Mucosa of rectum (tissue), 2 donors: ENCODE measurements at regions not wholly inside any gene's neighbourhood (a gene's known extent, or its start where the extent isn't known, plus 50 kb on each side); places are given as distances from the start of the nearest gene placed in this dataset.

Experiments
- H3K27ac ChIP-seq, 2 donors: one replicate each; pipeline ENCODE4 v1.7.0; 2013; ENCODE audit warnings: inconsistent platforms in 2 of 2, low read depth in 2 of 2, low read length in 2 of 2
- H3K27me3 ChIP-seq, 2 donors: one replicate each; pipeline ENCODE4 v1.7.0; 2013; ENCODE audit warnings: low read length in 2 of 2; ENCODE audit not compliant: control insufficient read depth in 2 of 2, insufficient read depth in 2 of 2
- H3K36me3 ChIP-seq, 2 donors: one replicate each; pipeline ENCODE4 v1.7.0; 2013; ENCODE audit warnings: low read length in 2 of 2; ENCODE audit not compliant: control insufficient read depth in 2 of 2, insufficient read depth in 2 of 2
- H3K4me1 ChIP-seq, 2 donors: one replicate each; pipeline ENCODE4 v1.7.0; 2013; ENCODE audit warnings: low read length in 2 of 2, mild to moderate bottlenecking in 1 of 2; ENCODE audit not compliant: control insufficient read depth in 2 of 2, insufficient read depth in 2 of 2
- H3K4me3 ChIP-seq, 2 donors: one replicate each; pipeline ENCODE4 v1.7.0; 2013; ENCODE audit warnings: low read length in 2 of 2
- H3K9ac ChIP-seq, 2 donors: one replicate each; pipeline ENCODE4 v1.7.0; 2013; ENCODE audit warnings: low read length in 2 of 2, low read depth in 1 of 2, mild to moderate bottlenecking in 1 of 2
- H3K9me3 ChIP-seq, 2 donors: one replicate each; pipeline ENCODE4 v1.7.0; 2013; ENCODE audit warnings: low read length in 2 of 2; ENCODE audit not compliant: control insufficient read depth in 2 of 2
- donor health status: healthy.
- donor health status: Normal muscosa, but diverticular disease.

- no peaks in the 10 kb centered on the region for H3K36me3 ChIP-seq
- no peaks in the 10 kb centered on the region for H3K4me1 ChIP-seq
- H3K9me3 ChIP-seq, result no peaks in the 10 kb centered on the region
- H3K27ac ChIP-seq, result no peak overlapping the region
- H3K4me3 ChIP-seq, result no peak overlapping the region
- no peaks in the 10 kb centered on the region for H3K27me3 ChIP-seq
- H3K9ac ChIP-seq, result no peak overlapping the region
Measured at GRCh38 chr20:55882910-55883309, 122.4 kb downstream of the CBLN4 start.

GRCh38 chr20:55882286-55882685 lies 123.0 kb downstream of the CBLN4 start:
- no peak overlapping the region for H3K27ac ChIP-seq
- H3K27me3 ChIP-seq, result no peaks in the 10 kb centered on the region
- H3K9ac ChIP-seq, result no peak overlapping the region
- H3K4me1 ChIP-seq, result no peaks in the 10 kb centered on the region
- no peak overlapping the region for H3K4me3 ChIP-seq
- no peaks in the 10 kb centered on the region for H3K36me3 ChIP-seq
- no peaks in the 10 kb centered on the region for H3K9me3 ChIP-seq

DNA sequence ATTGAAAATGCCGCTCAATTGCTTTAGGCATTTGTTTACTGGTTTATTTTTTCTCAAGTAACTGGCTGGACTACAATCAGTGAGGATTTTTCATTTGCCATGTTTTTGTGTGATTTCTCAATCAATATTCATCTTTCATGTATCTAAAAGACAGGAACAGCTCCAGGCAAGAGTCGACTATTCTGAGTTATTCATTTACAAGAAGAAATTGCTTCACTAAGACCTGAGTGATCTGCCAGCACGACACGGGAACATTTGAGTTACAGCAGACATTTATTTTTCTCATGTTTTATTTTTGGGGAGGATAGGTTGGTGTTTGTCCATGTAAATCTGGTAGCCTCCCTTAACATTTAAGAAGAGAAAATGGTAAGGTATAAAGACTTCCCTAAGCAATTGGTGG lies 124.1 kb downstream of the CBLN4 start:
- Histone ChIP-seq H3K27ac (no peak overlapping the region), H3K4me3 (no peak overlapping the region), H3K9ac (no peak overlapping the region), H3K27me3 (no peaks in the 10 kb centered on the region), H3K9me3 (no peaks in the 10 kb centered on the region), H3K4me1 (no peaks in the 10 kb centered on the region), H3K36me3 (no peaks in the 10 kb centered on the region)

DNA sequence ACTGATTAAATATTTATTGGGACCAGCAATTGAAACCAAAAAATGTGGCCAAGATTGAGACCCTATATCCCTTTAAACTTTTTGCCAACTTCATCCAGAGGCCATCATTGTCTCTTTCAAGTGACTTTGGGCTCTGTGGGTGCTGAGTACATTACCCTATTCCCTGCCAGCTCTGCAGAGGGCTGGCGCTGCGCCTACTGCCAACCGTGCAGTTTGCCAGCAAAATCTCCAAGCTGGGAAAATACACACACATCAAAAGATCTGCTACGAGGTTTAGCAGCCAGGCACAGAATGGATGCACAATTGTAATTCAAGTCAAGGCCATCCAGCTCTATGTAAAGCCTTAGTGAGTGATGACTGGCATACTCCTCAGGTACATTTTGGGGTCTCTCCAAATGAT lies 125.0 kb downstream of the CBLN4 start:
- Histone ChIP-seq H3K4me3 (no peak overlapping the region), H3K9me3 (no peaks in the 10 kb centered on the region), H3K36me3 (no peaks in the 10 kb centered on the region), H3K27ac (no peak overlapping the region), H3K9ac (no peak overlapping the region), H3K27me3 (no peaks in the 10 kb centered on the region), H3K4me1 (no peaks in the 10 kb centered on the region)

DNA sequence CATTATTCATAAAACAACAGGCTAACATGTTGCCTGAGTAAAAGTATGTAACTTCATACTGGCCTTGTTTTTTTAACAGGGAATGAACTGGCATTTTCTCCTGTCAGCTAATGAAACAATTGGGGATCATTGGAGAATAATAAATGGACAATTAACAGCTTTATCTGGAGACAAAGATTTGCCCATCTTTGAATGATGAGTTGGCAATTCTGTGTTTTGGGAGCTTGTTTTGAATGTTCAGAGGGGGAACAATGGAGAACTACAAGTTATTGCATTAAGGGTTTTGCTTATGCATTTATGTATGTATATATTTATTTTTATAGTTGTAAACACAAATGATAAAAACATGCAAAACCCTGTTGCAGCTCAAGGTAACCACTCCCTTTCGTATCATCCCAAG lies 150.3 kb downstream of the CBLN4 start:
- Histone ChIP-seq H3K4me1 (no peaks in the 10 kb centered on the region), H3K27me3 (no peaks in the 10 kb centered on the region), H3K4me3 (no peak overlapping the region), H3K27ac (no peak overlapping the region), H3K9me3 (no peaks in the 10 kb centered on the region), H3K9ac (no peak overlapping the region), H3K36me3 (no peaks in the 10 kb centered on the region)

DNA sequence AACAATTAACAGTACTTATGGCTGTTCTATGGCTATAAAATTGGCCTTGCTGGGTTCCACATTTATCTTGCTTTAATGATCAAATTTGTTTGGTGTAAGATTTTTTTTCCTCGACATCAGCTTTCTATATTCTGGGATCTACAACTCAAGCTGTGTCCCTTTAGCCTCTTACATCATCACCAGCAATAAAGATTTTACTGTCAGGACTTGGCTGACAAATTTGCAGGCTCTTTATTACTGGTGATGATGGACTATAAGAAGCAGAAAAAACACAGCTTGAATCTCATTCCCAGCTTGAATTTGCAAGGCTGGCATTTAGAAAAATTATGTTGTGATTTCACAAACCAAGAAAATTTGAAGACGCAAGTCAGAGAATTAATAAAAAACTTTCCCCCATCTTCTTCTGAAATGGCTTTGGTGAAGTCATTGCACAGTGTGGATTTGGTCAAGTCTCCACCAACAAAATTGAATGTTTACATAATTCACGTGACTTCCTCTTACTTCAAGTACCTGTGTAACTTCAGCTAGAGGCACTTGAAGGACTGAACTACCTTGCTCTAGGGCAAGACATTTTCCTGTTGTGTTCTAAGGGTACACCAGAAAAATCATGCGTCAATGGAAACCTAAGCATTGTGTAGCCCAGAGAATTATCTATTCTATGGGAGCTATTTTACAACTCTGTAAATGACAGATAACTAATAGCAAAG lies 175.0 kb downstream of the CBLN4 start:
- H3K27me3 ChIP-seq, result no peaks in the 10 kb centered on the region
- no peaks in the 10 kb centered on the region for H3K9me3 ChIP-seq
- no peak overlapping the region for H3K27ac ChIP-seq
- no peaks in the 10 kb centered on the region for H3K36me3 ChIP-seq
- no peak overlapping the region for H3K9ac ChIP-seq
- H3K4me3 ChIP-seq, result no peak overlapping the region
- no peaks in the 10 kb centered on the region for H3K4me1 ChIP-seq

DNA sequence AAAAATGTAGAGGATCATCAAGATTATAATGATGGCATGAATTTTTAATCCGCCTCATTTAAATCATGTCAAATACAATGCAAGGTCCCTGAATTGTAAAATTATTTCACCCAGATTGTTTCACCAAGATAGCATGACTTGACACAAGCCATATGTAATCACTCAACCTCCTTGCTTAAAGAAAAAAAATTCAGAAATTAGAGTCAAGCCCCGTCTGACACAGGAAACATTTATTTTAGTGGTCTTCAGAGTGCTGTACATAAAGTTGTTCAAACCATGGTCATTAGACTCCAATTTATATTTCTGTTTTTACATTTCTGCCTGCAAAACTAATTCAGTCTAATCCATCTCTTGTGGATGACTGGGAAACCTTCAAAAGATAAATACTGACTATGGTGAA lies 200.2 kb downstream of the CBLN4 start:
- Histone ChIP-seq H3K36me3 (no peaks in the 10 kb centered on the region), H3K9ac (no peak overlapping the region), H3K9me3 (no peaks in the 10 kb centered on the region), H3K27ac (no peak overlapping the region), H3K4me3 (no peak overlapping the region), H3K4me1 (no peaks in the 10 kb centered on the region), H3K27me3 (no peaks in the 10 kb centered on the region)

DNA sequence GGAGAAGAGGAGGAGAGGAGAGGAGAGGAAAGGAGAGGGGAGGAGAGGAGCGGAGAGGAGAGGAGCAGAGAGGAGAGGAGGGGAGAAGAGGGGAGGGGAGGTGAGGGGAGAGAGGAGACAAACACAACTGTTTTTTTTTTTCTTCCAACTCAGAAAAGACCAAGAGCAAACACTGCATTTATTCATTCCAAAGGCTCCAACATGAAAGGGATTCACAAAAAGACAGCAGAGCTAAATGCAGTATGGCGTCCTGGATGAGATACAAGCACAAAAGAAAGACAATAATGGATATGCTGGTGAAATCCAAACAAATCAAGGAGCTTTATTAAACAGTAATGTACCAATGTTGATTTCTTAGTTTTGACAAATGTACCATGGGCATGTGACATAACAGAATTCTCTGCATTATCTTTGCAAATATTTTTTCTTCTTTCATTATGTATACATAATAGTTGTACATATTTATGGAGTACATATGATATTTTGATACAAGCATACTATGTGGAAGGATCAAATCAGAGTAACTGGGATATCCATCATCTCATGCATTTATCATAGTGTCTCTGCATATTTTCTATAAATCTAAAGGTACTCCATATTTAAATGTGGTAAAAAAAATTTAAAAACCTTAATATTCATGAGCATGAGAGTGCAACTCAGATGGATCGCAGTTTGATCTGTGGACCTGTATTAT lies 204.6 kb downstream of the CBLN4 start:
- no peaks in the 10 kb centered on the region for H3K27me3 ChIP-seq
- no peak overlapping the region for H3K4me3 ChIP-seq
- no peaks in the 10 kb centered on the region for H3K9me3 ChIP-seq

DNA sequence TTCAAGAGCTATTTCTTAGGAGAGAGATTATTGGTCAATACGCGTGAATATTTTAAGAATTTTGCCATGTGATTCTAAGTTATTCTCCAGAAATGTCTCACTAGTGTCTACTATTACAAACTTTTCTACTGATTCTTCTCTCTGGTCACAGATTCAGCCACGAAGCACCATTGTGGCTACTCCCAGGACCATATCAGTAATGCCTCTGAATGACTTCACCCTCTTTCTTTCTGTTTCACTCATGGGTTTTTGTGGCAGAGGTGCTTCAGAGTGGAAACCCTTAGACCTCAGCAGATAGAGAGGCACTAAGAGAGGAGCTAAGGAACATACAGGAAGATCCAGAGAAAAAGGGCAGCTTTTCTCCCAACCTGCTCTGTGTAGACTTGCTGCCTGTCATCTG lies 211.3 kb downstream of the CBLN4 start:
- no peaks in the 10 kb centered on the region for H3K27me3 ChIP-seq
- H3K9ac ChIP-seq, result no peak overlapping the region
- H3K4me1 ChIP-seq, result no peaks in the 10 kb centered on the region
- H3K4me3 ChIP-seq, result no peak overlapping the region
- no peaks in the 10 kb centered on the region for H3K36me3 ChIP-seq
- H3K27ac ChIP-seq, result no peak overlapping the region
- no peaks in the 10 kb centered on the region for H3K9me3 ChIP-seq

More for the DNA sequence above, 204.6 kb downstream of the CBLN4 start:
- no peak overlapping the region for H3K27ac ChIP-seq
- no peak overlapping the region for H3K9ac ChIP-seq
- H3K36me3 ChIP-seq, result no peaks in the 10 kb centered on the region
- no peaks in the 10 kb centered on the region for H3K4me1 ChIP-seq

- H3K4me3 ChIP-seq, result no peak overlapping the region
- H3K27ac ChIP-seq, result no peak overlapping the region
- H3K36me3 ChIP-seq, result no peaks in the 10 kb centered on the region
- no peaks in the 10 kb centered on the region for H3K9me3 ChIP-seq
- no peak overlapping the region for H3K9ac ChIP-seq
- H3K27me3 ChIP-seq, result no peaks in the 10 kb centered on the region
- H3K4me1 ChIP-seq, result no peaks in the 10 kb centered on the region
Measured at GRCh38 chr20:55792049-55792448, 213.3 kb downstream of the CBLN4 start.
